ENCODE measurements at regions not wholly inside any gene's neighbourhood (a gene's known extent, or its start where the extent isn't known, plus 50 kb on each side); places are given as distances from the start of the nearest gene placed in this dataset.

DNA sequence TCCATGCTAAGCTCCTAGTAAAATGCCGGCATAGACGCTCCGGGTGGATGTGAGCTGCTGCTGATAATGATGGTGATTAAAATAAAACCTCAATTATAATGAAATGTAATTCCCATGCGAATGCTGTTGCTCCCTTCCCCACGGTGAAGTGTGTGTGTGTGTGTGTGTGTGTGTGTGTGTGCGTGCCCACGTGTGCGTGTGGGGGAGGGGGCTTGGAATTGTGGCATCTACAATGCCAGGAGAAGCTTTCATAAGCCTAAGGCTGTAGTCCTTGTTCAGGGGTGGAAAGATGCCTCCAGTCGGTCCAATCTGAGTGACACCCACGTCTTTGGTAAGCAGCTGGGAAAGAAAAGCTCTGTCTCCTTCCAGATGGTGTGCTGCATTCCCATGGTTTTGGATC is 137.9 kb downstream of the CDH26 start:
- peak in 1 of 2 donors; percentile 15 for DNase-seq (ENCODE audit: low spot score in 2 of 2)
- no peak for TF ChIP-seq POLR2A (IDR thresholded peaks at IDR 0.05)
- TF ChIP-seq, protein P1, sequence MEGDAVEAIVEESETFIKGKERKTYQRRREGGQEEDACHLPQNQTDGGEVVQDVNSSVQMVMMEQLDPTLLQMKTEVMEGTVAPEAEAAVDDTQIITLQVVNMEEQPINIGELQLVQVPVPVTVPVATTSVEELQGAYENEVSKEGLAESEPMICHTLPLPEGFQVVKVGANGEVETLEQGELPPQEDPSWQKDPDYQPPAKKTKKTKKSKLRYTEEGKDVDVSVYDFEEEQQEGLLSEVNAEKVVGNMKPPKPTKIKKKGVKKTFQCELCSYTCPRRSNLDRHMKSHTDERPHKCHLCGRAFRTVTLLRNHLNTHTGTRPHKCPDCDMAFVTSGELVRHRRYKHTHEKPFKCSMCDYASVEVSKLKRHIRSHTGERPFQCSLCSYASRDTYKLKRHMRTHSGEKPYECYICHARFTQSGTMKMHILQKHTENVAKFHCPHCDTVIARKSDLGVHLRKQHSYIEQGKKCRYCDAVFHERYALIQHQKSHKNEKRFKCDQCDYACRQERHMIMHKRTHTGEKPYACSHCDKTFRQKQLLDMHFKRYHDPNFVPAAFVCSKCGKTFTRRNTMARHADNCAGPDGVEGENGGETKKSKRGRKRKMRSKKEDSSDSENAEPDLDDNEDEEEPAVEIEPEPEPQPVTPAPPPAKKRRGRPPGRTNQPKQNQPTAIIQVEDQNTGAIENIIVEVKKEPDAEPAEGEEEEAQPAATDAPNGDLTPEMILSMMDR (IDR thresholded peaks at IDR 0.05): no peak
- intact Hi-C loops (cut with DNase I; ENCODE audit: low total_unique reads): no loop called here
- no peak overlapping the region for H3K4me3 ChIP-seq (ENCODE audit: low read depth, poor library complexity, severe bottlenecking)
- 69 to 75% methylated on average over 10 of the region's 10 CpGs for WGBS, 2 donors

DNA sequence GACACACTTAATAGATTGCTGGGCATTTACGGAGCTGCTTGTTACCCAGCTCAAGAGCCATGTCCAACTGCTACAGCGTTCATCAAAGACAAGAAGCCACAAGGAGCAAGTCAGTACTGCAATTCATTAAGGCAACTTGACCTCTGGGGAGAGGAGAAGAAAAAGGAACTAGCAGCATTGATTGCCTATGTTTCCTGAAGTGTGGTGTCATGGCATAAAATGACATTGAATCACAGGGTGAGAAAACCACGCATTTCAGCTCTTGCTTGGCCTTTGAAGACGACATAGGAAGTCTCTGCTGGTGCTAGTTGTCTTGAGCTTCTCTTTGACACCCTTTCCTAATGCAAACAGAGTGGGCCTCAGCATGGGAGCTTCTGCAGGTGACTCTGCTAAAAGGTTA is 139.1 kb downstream of the CDH26 start:
- intact Hi-C loops (cut with DNase I; ENCODE audit: low total_unique reads): no loop called here
- WGBS, 2 donors: 65 to 86% methylated on average over 4 of the region's 4 CpGs
- TF ChIP-seq, protein P1 (IDR thresholded peaks at IDR 0.05): no peak
- no peak for TF ChIP-seq POLR2A (IDR thresholded peaks at IDR 0.05)
- no peak for DNase-seq (ENCODE audit: low spot score in 2 of 2)
- no peak overlapping the region for H3K4me3 ChIP-seq (ENCODE audit: low read depth, poor library complexity, severe bottlenecking)

DNA sequence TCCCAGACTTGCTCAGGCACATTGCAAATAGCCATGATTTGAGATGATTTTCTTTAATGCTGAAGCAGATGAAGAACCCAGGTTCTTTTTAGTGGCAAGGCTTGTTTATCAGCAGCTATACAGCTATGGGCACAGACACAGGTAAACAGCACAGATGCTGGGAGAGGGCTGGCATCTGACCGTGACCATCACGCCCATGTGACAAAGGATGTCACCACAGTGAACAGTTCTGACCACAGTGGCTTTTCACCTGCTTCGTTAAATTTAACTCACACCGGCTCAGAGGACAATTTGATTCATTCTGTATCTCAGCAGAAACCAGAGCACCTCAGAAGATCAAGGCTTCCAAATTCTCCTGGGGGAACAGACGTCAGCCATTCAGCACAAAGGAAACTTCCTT is 142.6 kb downstream of the CDH26 start:
- WGBS, 2 donors: 64 to 65% methylated on average over 5 of the region's 5 CpGs
- TF ChIP-seq, protein P1 (IDR thresholded peaks at IDR 0.05): no peak
- no peak for TF ChIP-seq POLR2A (IDR thresholded peaks at IDR 0.05)
- H3K4me3 ChIP-seq (ENCODE audit: low read depth, poor library complexity, severe bottlenecking): no peak overlapping the region
- intact Hi-C loops (cut with DNase I; ENCODE audit: low total_unique reads): no loop called here
- no peak for DNase-seq (ENCODE audit: low spot score in 2 of 2)

DNA sequence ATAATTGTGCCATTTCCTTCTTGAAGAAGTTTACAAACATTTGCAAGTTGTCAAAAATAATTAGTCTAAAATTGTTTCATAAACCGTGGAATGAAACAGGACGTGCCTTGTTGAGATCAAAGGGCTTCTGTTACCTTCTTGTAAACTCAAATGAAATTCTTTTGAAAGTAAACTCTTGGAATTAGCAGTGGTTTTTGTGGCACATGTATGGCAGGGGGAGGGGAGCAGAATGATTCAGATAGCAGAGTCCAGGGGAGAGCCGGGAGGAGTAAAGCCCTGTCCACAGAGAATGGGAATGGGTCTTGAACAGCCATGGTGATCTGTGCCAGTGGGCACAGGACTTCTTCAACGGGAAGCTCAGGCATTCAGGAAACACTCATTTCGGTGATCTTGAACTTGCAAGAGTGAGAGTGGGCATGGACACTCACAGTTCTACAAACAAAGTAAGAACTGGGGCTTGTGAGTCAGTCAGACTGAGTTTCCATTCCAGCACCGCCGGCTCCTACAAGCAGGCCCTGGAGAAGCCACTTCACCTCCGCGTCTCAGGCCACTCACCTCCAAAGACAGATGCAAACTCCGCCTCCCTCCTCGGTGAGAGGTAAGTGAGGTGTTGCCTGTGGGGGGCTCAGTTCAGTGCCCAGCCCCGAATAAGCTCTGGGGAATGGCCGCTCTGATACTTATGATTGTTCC is 143.1 kb downstream of the CDH26 start:
- no peak for DNase-seq (ENCODE audit: low spot score in 2 of 2)
- H3K4me3 ChIP-seq (ENCODE audit: low read depth, poor library complexity, severe bottlenecking): no peak overlapping the region
- intact Hi-C loops (cut with DNase I; ENCODE audit: low total_unique reads): no loop called here
- 74 to 76% methylated on average over 13 of the region's 13 CpGs for WGBS, 2 donors
- no peak for TF ChIP-seq POLR2A (IDR thresholded peaks at IDR 0.05)
- TF ChIP-seq, protein P1 (IDR thresholded peaks at IDR 0.05): no peak

DNA sequence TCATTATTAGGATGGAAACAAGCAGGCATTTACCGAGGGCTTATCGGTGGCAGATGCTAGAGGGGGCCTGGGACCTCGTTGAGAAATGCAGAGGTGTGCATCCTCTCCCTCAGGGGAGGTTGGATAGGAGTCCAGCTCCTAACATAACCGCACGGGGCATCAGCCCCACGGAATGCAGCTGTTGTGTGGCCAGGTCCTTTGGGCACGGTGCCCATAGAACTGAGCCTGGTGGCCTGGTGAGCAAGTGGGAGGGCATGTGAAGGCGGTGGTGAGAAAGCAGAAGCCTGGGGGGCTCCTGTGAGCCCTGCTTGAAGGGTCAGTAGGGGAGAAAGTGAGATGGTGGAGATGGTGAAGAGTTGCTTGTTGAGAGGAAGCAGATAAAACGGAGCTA is 143.7 kb downstream of the CDH26 start:
- TF ChIP-seq POLR2A (IDR thresholded peaks at IDR 0.05): no peak
- TF ChIP-seq, protein P1 (IDR thresholded peaks at IDR 0.05): no peak
- 82 to 85% methylated on average over 9 of the region's 9 CpGs for WGBS, 2 donors
- no peak overlapping the region for H3K4me3 ChIP-seq (ENCODE audit: low read depth, poor library complexity, severe bottlenecking)
- DNase-seq (ENCODE audit: low spot score in 2 of 2): no peak
- intact Hi-C loops (cut with DNase I; ENCODE audit: low total_unique reads): no loop called here

DNA sequence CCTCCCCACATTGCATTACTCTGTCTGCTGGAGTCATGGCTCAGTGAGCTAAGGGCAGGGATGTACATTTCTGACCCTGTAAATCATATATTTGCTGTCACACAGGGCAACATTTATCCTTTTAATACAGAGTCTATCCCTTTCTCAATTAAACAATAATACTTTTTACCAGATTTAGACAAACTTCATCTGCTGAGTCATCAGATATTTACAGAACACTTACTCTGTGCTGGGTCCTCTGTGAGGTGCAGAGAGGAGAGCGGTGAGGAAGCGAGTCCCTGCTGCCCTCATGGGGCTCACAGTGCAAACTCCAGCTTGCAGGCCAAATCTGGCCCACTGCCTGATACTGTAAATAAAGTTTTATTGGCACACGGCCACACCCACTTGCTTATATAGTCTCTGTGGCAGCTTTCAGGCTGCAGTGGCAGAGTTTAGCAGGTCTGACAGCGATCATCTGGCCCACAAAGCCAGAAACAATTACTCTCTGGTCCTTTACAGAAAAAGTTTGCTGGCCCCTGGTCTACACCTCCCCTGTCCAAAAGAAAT is 144.5 kb downstream of the CDH26 start:
- intact Hi-C loops (cut with DNase I; ENCODE audit: low total_unique reads): no loop called here
- no peak for DNase-seq (ENCODE audit: low spot score in 2 of 2)
- TF ChIP-seq POLR2A (IDR thresholded peaks at IDR 0.05): no peak
- TF ChIP-seq, protein P1 (IDR thresholded peaks at IDR 0.05): no peak
- 87 to 97% methylated on average over 4 of the region's 4 CpGs for WGBS, 2 donors
- H3K4me3 ChIP-seq (ENCODE audit: low read depth, poor library complexity, severe bottlenecking): no peak overlapping the region

Data from lower leg skin (tissue), 4 donors.